Panc1 (cell line): ENCODE measurements at regions not wholly inside any gene's neighbourhood (a gene's known extent, or its start where the extent isn't known, plus 50 kb on each side); places are given as distances from the start of the nearest gene placed in this dataset.

Source experiments
- ATAC-seq: fragments of 200-7000 bp; cut with Tn5 transposase; 2 replicates; pipeline ENCODE4 v1.9.1; 2020; ENCODE audit warnings: mild to moderate bottlenecking, moderate library complexity
- BruUV-seq: library from RNA; stranded (reverse); fragments of 400-500 nt; replicated peaks from 2 replicates; lab custom pipeline; 2021; lab: Mats Ljungman, UMichigan
- CTCF ChIA-PET: fragments of 300-600 bp; sonication (Branson Sonifier 250); formaldehyde crosslinking; loops from one replicate; lab custom pipeline; 2022; ENCODE audit warnings: antibody characterized with exemption; lab: Charles Lee
- POLR2A ChIA-PET: fragments of 300-600 bp; sonication (Branson Sonifier 250); formaldehyde crosslinking; loops from one replicate; lab custom pipeline; 2022; ENCODE audit warnings: antibody characterized with exemption; lab: Charles Lee
- DNase-seq: peaks from one replicate; pipeline ENCODE4 v3.0.0-alpha.2; 2010; ENCODE audit warnings: low read depth, low spot score
- H3K27ac ChIP-seq: 2 replicates; pipeline ENCODE4 v1.5.1; 2011; ENCODE audit warnings: mild to moderate bottlenecking, low read length, inconsistent platforms
- H3K27me3 ChIP-seq: fragments of 200-500 bp; sonication (Bioruptor generic); 2 replicates; pipeline ENCODE4 v1.6.0; 2014; ENCODE audit warnings: low read length, inconsistent platforms; ENCODE audit not compliant: control insufficient read depth, insufficient read depth
- H3K36me3 ChIP-seq: fragments of 200-500 bp; sonication (Bioruptor generic); 2 replicates; pipeline ENCODE4 v1.5.1; 2014; ENCODE audit warnings: inconsistent platforms, mild to moderate bottlenecking, low read length, moderate library complexity; ENCODE audit not compliant: control insufficient read depth, insufficient read depth
- H3K4me1 ChIP-seq: 2 replicates; pipeline ENCODE4 v1.5.1; 2011; ENCODE audit warnings: inconsistent platforms, mild to moderate bottlenecking, low read length, moderate library complexity; ENCODE audit not compliant: control insufficient read depth, insufficient read depth
- H3K4me3 ChIP-seq, 2 experiments: 2 replicates each; pipeline ENCODE4 v1.5.1; 2011 to 2012; ENCODE audit warnings: low read depth in 2 of 2, low read length in 2 of 2, mild to moderate bottlenecking in 2 of 2, inconsistent platforms in 1 of 2, moderate library complexity in 1 of 2
- H3K9me3 ChIP-seq: fragments of 200-500 bp; sonication (Bioruptor generic); 2 replicates; pipeline ENCODE4 v1.5.1; 2014; ENCODE audit warnings: low read depth, mild to moderate bottlenecking, inconsistent platforms, low read length, moderate library complexity; ENCODE audit not compliant: control insufficient read depth, insufficient read depth
- CTCF ChIP-seq: fragments of 450-650 bp; IDR thresholded peaks from 2 replicates; pipeline ENCODE4 v1.5.1; 2017; ENCODE audit warnings: mild to moderate bottlenecking
- POLR2AphosphoS5 ChIP-seq: IDR thresholded peaks from 2 replicates; pipeline ENCODE4 v1.6.1; 2012; ENCODE audit warnings: mild to moderate bottlenecking, low read depth, low read length, moderate library complexity
- REST ChIP-seq, 2 experiments: IDR thresholded peaks; 2 replicates each; pipeline ENCODE4 v1.6.1; 2011 to 2012; ENCODE audit warnings: low read depth in 2 of 2, control low read depth in 1 of 2, low read length in 1 of 2, mild to moderate bottlenecking in 1 of 2, moderate library complexity in 1 of 2; ENCODE audit not compliant: insufficient read depth in 1 of 2
- SIN3A ChIP-seq: IDR thresholded peaks from 2 replicates; pipeline ENCODE4 v1.6.1; 2012; ENCODE audit warnings: low read depth, mild to moderate bottlenecking, low read length, moderate library complexity, borderline replicate concordance; ENCODE audit not compliant: insufficient read depth
- TCF7L2 ChIP-seq: IDR thresholded peaks from 2 replicates; pipeline ENCODE4 v1.6.1; 2011; ENCODE audit warnings: mild to moderate bottlenecking, low read depth, low read length, inconsistent platforms
- in situ Hi-C: cut with HindIII; loops from 2 replicates; pipeline ENCODE4 v1.10.0; 2016; ENCODE audit warnings: low sequenced_read_pairs, low pct_unique_long_range_greater_than_20kb
- intact Hi-C: fragments of 100-400 bp; cut with micrococcal nuclease; formaldehyde crosslinking; loops from one replicate; pipeline ENCODE4 v1.10.0; 2022; ENCODE audit not compliant: unreplicated experiment

GRCh38 chrX:42456176-42456700 is 321.7 kb downstream of the PPP1R2C start:
- H3K9me3 ChIP-seq, result no peaks in the 10 kb centered on the region
- no peak overlapping the region for H3K27ac ChIP-seq
- H3K4me1 ChIP-seq, result no peaks in the 10 kb centered on the region
- ATAC-seq, result no peak
- no peaks in the 10 kb centered on the region for H3K27me3 ChIP-seq
- BruUV-seq, result no TSS peak
- ChIA-PET CTCF (no interaction called here), POLR2A (no interaction called here)
- TF ChIP-seq CTCF, result no peak
- TF ChIP-seq TCF7L2, result no peak
- TF ChIP-seq SIN3A, result no peak
- TF ChIP-seq POLR2AphosphoS5, result no peak
- no peak for TF ChIP-seq REST (IDR thresholded peaks at IDR 0.05; ENCODE audit: insufficient read depth in 1 of 2, low read depth in 2 of 2, low read length in 1 of 2)
- DNase-seq, result no peak
- H3K36me3 ChIP-seq, result no peaks in the 10 kb centered on the region
- intact Hi-C loops, result no loop called here
- no peak overlapping the region for H3K4me3 ChIP-seq
- in situ Hi-C loops, result no loop called here

GRCh38 chrX:42450228-42450627 is 327.7 kb downstream of the PPP1R2C start:
- H3K27me3 ChIP-seq, result no peaks in the 10 kb centered on the region
- in situ Hi-C loops (no loop called here), intact Hi-C loops (no loop called here)
- H3K4me1 ChIP-seq, result no peaks in the 10 kb centered on the region
- no TSS peak for BruUV-seq
- ChIA-PET CTCF (no interaction called here), POLR2A (no interaction called here)
- no peaks in the 10 kb centered on the region for H3K36me3 ChIP-seq
- ATAC-seq (no peak), DNase-seq (no peak)
- H3K9me3 ChIP-seq, result no peaks in the 10 kb centered on the region
- TF ChIP-seq POLR2AphosphoS5 (no peak), SIN3A (no peak), TCF7L2 (no peak), REST (IDR thresholded peaks at IDR 0.05; ENCODE audit: insufficient read depth in 1 of 2, low read depth in 2 of 2, low read length in 1 of 2) (no peak), CTCF (no peak)
- no peak overlapping the region for H3K4me3 ChIP-seq
- no peak overlapping the region for H3K27ac ChIP-seq
